ENCODE measurements at regions not wholly inside any gene's neighbourhood (a gene's known extent, or its start where the extent isn't known, plus 50 kb on each side); places are given as distances from the start of the nearest gene placed in this dataset.

DNA sequence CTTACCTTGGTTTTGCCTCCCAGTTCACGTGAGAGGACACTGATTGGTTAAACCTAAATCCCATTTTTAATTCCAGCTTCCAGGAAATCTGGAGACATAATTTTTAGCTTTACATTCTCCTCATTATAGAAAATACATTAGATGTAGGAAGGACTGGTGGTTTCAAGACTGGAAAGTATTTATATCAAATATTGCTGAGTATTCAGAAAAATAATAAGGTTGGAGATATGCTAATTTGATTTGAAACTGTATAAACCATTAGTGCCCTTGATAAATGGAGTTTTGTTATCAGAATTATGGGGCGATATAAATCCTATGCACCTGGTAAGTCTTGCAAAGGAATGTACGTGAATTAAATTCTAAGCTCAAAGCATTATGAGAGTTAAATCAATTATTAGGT lies 218.0 kb upstream of the ADGRL4 start:
- TF ChIP-seq, protein P1, sequence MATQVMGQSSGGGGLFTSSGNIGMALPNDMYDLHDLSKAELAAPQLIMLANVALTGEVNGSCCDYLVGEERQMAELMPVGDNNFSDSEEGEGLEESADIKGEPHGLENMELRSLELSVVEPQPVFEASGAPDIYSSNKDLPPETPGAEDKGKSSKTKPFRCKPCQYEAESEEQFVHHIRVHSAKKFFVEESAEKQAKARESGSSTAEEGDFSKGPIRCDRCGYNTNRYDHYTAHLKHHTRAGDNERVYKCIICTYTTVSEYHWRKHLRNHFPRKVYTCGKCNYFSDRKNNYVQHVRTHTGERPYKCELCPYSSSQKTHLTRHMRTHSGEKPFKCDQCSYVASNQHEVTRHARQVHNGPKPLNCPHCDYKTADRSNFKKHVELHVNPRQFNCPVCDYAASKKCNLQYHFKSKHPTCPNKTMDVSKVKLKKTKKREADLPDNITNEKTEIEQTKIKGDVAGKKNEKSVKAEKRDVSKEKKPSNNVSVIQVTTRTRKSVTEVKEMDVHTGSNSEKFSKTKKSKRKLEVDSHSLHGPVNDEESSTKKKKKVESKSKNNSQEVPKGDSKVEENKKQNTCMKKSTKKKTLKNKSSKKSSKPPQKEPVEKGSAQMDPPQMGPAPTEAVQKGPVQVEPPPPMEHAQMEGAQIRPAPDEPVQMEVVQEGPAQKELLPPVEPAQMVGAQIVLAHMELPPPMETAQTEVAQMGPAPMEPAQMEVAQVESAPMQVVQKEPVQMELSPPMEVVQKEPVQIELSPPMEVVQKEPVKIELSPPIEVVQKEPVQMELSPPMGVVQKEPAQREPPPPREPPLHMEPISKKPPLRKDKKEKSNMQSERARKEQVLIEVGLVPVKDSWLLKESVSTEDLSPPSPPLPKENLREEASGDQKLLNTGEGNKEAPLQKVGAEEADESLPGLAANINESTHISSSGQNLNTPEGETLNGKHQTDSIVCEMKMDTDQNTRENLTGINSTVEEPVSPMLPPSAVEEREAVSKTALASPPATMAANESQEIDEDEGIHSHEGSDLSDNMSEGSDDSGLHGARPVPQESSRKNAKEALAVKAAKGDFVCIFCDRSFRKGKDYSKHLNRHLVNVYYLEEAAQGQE (IDR thresholded peaks at IDR 0.05; ENCODE audit: insufficient read depth in 1 of 2, low read depth in 2 of 2, low read length in 1 of 2), result no peak
- TF ChIP-seq, protein P2, sequence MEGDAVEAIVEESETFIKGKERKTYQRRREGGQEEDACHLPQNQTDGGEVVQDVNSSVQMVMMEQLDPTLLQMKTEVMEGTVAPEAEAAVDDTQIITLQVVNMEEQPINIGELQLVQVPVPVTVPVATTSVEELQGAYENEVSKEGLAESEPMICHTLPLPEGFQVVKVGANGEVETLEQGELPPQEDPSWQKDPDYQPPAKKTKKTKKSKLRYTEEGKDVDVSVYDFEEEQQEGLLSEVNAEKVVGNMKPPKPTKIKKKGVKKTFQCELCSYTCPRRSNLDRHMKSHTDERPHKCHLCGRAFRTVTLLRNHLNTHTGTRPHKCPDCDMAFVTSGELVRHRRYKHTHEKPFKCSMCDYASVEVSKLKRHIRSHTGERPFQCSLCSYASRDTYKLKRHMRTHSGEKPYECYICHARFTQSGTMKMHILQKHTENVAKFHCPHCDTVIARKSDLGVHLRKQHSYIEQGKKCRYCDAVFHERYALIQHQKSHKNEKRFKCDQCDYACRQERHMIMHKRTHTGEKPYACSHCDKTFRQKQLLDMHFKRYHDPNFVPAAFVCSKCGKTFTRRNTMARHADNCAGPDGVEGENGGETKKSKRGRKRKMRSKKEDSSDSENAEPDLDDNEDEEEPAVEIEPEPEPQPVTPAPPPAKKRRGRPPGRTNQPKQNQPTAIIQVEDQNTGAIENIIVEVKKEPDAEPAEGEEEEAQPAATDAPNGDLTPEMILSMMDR (IDR thresholded peaks at IDR 0.05), result no peak

All from Panc1 (cell line).